ENCODE measurements at regions not wholly inside any gene's neighbourhood (a gene's known extent, or its start where the extent isn't known, plus 50 kb on each side); places are given as distances from the start of the nearest gene placed in this dataset.

- DNase-seq (ENCODE audit: low read depth), result no peak
These were observed 168.4 kb upstream of the EDNRA start for GRCh38 chr4:147312376-147313046.

- no peak for DNase-seq (ENCODE audit: low read depth)
These were observed 167.8 kb upstream of the EDNRA start for GRCh38 chr4:147313108-147313507.

DNA sequence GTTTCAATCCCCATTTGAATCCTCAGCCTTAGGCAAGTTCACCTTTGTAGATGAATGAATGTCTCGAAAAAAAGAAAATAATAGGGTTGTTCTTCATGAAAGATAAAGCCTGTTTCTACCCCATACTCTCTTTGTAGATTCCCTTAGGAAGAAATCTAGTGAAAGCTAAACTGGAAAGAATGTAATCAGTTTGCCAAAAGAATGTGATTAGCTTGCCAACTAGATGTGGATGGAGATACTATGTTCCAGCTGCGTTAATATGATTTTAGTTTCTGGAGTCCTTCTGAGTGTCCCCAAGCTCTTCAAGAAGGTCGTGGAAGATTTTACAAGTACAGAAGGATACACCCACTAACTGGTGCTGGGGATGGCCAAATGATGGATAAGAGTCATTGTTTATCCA lies 162.3 kb upstream of the EDNRA start:
- DNase-seq (ENCODE audit: low read depth), result no peak

DNA sequence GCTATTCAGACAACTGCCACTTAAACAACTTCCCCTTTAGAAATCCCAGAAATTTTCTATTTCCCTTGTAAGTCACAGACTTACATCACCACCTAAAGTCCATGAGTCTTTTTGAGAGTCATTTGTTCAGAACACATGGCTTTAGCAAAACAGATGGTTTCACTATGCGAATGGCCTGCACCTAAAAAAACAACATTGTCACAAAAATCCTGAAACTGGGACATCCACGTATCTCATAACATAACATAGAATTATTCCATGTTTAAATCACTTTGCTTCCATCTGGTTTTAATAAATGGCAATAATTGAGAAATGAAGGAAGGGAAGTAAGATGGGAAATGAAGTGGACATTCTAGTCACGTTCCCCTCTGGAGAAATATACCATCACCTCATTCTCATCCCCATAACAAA lies 155.3 kb upstream of the EDNRA start:
- no peak for DNase-seq (ENCODE audit: low read depth)

DNA sequence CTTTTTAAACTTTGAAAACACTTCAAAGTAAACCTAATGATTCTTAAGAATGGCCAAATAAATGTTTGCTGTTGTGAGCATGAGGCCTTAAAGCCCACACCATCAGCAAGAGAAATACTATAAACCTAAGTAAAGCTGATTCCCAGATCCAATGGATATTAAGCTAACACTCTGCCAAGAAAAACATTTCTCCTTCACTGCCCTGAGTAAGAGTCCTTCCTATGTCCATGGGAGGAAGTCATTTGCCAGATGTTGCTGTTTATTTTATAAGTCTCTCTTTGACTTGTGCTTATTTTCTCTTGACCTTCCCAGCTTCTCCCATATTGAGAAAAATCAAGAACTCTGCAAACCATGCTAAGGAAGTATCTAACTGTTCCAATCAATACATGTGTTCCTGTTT lies 154.3 kb upstream of the EDNRA start:
- DNase-seq (ENCODE audit: low read depth), result no peak

DNA sequence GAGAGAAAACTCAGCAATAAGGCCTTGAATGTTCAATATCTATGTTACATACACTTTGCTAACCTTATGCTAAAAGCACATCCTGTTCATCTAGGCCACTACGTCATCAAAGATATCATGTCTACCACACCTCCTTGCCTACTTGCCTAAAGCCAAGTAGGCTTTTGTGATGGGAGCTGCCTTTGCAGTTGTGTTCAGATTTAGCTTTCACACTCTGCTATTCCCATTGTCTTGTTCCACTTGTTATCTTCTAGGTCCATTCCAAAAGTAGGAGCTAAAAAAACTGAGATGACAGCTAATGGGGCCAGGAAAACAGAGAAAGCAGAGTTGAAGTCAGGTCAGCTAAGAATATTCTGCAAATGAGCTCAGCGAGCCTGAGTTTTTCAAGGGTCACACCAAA lies 153.6 kb upstream of the EDNRA start:
- no peak for DNase-seq (ENCODE audit: low read depth)

DNA sequence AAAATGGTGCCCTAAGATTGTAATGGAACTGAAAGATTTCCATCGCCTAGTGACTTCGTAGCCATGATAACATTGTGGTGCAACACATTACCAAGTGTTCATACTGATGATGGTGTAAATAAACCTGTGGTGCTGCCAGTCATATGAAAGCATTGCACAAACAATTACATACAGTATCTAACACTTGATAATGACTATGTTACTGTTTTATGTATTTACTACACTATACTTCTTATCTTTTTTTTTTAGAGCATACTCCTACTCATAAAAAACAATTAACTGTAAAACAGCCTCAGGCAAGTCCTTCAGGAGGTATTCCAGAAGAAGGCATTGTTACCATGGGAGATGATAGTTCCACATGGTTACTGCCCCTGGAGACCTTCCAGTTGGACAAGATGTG lies 152.7 kb upstream of the EDNRA start:
- no peak for DNase-seq (ENCODE audit: low read depth)

DNA sequence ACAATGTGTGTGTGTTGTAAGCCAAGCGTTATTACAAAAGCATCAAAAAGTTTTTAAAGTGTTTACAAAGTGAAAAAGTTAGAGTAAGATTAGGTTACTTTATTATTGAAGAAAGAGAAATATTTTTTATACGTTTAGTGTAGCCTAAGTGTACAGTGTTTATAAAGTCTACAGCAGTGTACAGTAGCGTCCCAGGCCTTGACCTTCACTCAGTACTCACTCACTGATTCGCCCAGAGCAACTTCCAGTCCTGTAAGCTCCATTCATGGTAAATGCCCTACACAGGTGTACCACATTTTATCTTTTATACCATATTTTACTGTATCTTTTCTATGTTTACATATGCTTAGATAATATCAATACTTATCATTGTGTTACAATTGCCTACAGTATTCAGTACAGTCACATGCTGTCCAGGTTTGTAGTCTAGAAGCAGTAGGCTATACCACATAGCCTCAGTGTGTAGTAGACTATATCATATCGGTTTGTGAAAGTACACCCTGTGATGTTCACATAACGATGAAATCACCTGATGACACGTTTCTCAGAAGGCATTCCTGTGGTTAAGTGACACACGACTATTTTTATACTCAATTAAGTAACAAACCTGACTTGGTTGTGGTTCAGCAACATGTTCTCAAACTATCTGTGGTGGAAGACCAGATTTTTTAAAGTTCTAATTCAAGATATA lies 152.0 kb upstream of the EDNRA start:
- no peak for DNase-seq (ENCODE audit: low read depth)

- DNase-seq (ENCODE audit: low read depth), result no peak
These were observed 148.8 kb upstream of the EDNRA start for GRCh38 chr4:147332091-147332490.

DNA sequence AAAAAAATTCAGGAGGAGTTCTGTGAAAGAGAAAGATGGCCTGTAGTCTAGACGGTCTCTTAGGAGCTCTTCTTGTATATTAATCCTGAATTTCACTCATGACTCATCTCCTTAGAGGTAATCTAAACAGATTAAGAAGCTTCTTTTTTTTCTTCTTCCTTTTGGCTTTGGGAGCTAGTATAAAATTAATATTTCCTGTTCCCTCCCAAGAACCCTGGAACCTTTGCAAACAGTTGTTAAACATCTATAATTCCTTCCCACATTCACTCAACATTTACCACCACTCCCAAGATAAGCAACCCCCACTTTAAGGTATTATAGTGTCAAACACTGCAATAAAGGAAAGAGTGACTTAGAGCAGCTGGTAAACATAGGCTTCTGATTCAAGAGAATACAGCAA lies 146.4 kb upstream of the EDNRA start:
- no peak for DNase-seq (ENCODE audit: low read depth)

DNA sequence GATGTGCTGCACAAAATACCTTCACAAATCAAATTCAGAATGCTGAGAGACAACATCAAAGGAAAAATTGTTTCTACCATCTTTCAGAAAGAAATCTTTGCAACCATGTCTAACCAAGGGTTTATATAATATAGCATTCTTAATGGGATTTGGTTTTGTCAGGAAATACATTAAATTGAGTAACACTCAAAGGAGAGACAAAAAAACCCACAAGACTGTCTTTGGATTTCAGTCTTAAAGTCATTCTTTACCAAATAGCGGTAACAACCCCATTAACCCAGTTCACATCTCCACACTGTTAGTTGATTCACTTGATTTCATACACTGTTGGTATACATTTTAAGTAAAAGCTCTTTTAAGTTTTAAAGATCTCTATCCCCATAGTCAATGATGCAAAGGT lies 145.7 kb upstream of the EDNRA start:
- no peak for DNase-seq (ENCODE audit: low read depth)

DNA sequence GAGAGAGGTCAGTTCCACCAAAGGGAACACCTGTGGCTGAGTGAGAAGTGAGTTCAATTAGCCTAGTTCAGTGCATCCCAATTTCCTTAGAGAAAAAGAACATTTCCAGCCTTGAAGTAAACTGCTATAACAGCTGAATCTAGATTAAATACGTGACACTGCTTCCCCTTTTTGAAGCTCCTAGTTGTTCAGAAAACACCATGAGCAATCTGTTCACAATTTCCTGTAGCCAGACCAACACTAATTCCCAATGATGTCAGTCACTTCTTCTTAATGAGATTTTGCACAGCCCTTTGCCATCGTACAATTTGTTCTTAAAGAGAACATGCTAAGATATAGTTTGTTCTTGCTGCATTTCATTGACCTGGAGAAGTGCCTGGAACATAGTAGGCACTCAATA lies 144.6 kb upstream of the EDNRA start:
- DNase-seq (ENCODE audit: low read depth), result no peak

- DNase-seq (ENCODE audit: low read depth), result no peak
These were observed 141.8 kb upstream of the EDNRA start for GRCh38 chr4:147339100-147339499.

- no peak for DNase-seq (ENCODE audit: low read depth)
These were observed 140.8 kb upstream of the EDNRA start for GRCh38 chr4:147340111-147340510.

- DNase-seq (ENCODE audit: low read depth), result no peak
These were observed 140.2 kb upstream of the EDNRA start for GRCh38 chr4:147340591-147341120.

- no peak for DNase-seq (ENCODE audit: low read depth)
These were observed 137.2 kb upstream of the EDNRA start for GRCh38 chr4:147343692-147344091.

GRCh38 chr4:147345662-147346061 lies 135.2 kb upstream of the EDNRA start:
- DNase-seq (ENCODE audit: low read depth), result no peak

DNA sequence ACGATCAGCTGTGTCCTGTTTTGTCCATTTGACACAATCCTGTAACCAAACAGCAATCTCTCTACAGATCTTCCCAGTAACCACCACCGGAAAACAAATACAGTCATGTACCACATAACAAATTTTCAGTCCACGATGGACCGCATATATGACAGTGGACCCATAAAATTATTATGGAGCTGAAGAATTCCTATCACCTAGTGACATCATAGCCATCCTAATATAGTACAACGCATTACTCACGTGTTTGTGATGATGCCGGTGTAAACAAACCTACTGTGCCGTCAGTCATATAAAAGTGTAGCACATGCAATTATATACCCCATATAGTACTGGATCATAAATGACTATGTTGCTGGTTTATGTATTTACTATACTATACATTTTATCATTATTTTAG lies 133.7 kb upstream of the EDNRA start:
- no peak for DNase-seq (ENCODE audit: low read depth)

DNA sequence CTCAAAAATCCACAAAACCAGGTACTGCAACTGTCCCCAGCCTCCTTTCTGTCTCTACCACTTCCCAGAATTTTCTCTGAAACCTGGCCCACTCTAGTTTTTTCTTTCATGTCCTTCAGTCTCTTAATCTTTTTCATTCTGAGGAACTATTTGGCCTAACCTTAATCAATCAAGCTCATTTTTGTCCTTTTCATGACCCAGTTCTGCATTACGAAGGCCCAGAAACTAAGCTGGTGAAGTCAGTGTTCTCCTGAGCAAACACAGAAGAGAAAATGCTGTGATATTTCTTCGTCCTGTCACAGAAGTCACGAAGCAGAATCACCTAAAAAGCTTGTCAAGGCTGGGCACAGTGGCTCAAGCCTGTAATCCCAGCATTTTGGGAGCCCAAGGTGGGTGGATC lies 131.7 kb upstream of the EDNRA start:
- DNase-seq (ENCODE audit: low read depth), result no peak

DNA sequence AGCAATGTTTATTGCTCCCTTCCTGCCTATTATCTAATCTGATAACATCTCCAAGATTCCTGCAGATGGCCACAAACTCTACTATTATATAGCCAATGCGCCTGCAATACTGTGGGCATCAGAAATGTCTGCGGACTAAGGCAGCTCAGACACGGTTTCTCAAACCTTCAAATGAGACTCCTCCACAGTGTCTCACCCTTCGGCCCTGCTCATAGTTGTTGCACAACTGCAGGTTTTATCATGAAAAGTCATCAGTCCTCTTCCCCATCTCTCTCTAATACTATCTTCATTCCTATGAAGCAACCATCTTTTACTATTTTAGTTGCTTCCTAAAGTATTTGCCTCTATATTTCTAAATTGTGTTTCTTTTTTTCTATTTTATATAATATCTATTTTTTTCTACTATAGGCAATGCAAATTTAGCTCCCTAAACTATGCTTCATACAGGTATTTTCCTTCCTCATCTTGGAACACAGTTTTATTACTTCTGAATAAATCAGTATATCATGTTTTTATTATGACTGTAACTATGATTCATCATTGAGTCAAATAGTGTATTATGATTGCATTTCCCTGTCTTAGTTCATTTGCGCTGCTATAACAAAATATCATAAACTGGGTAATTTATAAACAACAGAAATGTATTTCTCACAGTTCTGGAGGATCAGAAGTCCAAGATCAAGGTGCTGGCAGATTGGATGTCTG lies 129.7 kb upstream of the EDNRA start:
- no peak for DNase-seq (ENCODE audit: low read depth)

- no peak for DNase-seq (ENCODE audit: low read depth)
These were observed 126.7 kb upstream of the EDNRA start for GRCh38 chr4:147354237-147354636.

DNA sequence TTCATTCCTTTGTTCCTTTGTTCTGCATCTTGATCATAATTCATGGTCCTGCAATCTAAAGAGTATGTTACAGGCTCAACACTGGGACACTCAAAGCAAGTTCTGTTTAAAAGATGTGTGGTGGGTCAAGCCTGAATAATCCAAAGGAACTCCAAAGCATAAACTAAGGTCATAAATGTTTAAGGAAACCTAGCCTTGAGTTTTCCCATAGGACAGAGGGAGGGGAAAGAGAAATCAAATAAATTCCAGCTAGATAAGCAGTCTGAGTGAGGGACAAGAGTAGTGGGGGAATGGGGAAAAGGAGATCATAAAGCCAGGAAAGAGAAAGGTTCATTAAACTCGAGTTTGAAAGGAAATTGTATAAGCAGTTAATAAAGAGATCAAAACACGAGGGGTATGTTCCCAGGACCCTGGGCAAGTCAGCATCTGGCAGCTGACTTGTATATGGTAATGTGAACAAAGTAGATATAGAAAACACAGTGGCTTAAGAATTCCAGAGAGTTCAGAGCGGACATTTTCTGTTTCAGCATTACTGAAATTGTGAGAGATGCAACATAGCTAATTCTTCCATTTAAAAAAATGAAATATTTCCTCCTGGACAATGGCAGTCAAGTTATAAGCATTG lies 125.8 kb upstream of the EDNRA start:
- no peak for DNase-seq (ENCODE audit: low read depth)

DNA sequence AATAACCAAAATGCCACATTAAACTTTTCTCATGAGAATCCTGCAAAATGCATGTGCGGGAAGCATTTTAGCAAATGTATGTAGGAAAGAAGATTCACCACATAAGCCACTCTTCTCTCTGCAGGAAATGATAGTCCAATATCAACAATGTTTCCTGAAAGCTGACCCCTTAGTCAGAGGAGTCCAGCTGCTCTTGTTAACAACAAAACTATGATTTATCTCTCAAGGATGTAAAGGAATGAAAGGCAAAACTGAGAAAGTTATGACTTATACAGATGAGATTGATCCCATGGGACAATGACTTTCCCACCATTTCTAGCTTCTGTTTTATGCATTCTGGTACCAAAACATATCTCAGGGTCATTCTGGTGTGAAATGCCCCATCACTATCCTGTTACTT lies 125.0 kb upstream of the EDNRA start:
- DNase-seq (ENCODE audit: low read depth), result no peak
